HG03565 (cell line): ENCODE measurements at regions not wholly inside any gene's neighbourhood (a gene's known extent, or its start where the extent isn't known, plus 50 kb on each side); places are given as distances from the start of the nearest gene placed in this dataset.

Experiments used
- ATAC-seq: cut with Tn5 transposase; IDR thresholded peaks from one replicate; pipeline ENCODE4 v1.9.1; 2021; ENCODE audit warnings: mild to moderate bottlenecking, moderate library complexity; ENCODE audit not compliant: unreplicated experiment

DNA sequence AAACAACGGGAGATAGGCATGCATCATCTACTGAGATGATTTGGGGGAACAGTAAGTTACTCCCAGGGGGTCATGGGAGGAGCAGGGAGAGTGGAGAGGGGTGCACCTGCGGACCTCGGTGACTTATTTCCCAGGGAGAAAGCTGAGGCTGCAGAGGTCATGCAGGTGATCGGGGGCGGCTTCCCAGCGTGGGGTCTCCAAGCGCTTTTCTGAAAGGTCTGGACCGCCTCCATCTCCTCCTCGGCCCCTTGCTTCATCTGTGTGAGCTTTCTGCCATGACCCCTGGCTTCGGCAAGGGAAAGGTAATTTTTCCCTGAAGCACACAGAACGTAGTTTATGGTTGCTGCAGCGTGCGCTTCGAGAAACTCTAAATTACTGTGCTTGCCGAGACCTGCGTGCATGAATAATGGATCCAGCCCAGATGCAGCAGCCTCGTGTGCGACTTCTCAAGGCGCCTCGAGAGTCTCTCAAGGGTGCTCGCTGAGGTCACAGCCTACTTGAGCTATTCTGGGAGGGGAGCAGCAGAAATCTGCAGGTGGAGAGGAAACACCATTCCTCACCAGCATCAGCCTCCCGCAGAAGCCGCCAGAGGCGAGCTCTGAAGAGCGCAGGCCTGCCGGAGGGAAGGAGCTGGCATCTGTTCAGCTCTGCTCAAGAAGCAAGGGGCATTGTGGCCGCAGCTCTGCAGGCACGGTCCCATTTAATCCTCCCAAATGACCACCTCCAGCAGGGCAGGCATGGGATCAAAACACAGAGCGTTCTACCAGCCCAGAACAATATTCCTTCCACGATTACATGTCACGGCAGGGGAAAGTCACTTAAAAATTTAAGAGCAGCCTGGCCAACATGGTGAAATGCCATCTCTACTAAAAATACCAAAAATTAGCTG lies 308.4 kb upstream of the MYT1L start:
- no peak for ATAC-seq

DNA sequence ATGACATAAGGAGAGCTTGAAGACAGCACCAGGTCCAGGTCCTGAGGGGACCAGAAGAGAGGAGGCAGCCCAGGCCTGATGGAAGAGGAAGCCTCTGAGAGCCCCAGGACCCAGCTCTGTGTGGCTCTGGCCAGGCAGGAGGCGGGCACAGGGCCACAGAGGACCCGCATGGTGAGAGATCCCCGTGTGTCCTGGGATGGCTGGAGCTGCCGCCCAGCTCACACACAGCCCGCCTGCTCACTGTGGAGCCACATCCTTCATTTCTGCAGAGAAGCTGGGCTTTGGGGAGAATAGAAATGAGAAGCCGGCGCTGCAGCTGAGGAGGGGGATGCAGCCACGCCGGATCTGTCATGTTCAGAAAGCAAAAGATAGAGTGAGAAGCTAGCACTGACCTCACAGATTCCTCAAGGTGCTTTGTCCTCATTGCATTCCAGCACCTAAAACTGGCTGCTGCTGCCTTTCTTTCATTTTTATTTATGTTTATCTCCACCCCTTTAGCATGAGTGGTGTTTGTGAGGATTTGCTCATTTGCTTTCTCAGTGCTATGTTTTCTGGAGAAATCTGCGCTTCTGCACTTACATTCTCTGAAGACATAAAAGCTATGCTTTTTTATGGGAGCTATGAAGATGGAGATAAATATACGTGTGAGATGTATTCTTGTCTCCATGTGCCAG lies 307.6 kb upstream of the MYT1L start:
- ATAC-seq, result no peak

DNA sequence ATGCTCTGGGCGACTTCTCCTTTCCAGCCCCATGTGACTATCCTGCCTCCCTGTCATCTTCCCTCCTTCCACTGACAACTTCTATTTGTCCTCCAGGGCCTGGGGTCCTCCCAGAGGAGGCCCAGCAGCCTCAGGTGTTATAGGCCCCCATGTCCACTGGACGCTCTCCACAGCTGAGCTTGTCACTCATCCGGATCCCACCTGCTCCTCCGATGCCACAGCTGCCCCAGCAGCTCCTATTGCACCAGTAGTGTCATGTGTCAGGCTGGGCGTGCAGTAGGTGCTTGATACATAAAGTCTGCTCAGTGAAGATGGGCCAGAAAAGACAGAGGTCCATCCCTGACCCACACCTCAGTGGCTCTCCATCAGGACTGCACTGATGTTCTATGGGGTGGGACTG lies 305.7 kb upstream of the MYT1L start:
- no peak for ATAC-seq

DNA sequence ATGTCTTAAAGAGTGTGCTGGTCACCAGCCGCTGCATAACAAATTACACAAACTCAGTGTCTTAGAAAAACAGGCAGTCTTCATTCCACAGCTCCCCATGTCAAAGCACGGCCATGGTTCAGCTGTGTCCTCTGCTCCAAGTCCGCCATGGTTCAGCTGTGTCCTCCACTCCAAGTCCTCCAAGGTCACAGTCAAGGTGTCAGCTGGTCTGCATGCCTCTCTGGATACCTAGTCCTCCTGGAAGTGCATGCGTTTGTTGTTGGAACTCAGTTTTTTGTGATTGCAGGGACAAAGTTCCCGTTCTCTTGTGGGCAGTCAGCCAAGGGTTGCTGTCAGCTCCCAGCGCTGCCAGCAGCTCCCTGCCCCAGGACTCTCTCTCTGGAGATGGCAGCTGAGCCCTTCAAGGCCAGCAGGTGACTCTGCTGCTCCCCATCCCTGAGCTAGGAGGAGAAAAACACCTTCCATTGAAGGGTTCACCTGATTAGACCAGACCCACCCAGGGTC lies 304.0 kb upstream of the MYT1L start:
- ATAC-seq, result no peak

DNA sequence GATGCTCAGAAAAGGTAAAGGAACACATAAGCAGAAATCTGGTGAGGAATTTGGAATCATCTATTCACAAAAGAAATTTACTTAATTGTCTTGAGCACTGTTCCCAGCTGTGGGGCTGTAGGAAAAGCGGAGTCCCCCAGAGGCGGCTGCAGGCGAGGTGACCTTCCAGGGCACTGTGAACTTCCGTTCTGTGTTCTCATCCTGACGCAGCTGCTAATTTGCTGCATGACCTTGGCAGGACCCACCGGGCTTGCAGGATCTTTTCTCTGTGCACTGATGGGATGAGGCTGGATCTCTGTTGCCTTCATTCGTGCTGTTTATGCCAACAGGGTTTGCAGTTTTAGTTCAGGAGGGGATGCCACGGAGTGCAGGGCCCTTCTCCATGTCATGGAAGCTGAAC lies 301.9 kb upstream of the MYT1L start:
- ATAC-seq, result no peak

DNA sequence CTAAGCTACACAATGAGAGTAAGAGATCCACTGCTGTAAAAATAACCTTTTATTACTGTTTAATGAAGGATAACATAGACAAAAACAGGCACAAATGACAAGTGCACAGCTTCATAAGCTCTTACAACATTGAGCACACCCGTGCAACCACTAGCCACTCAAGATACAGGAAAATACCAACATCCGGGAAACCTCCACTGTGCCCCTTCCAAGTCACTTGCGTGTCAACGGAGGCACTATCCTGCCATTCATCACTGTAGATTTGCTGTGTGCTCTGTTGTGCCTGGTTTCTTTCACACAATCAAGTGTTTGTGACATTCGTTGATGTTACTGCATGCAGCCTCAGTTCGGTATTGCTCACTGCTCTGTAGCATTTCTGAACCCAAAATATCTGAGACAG lies 292.9 kb upstream of the MYT1L start:
- ATAC-seq, result no peak

DNA sequence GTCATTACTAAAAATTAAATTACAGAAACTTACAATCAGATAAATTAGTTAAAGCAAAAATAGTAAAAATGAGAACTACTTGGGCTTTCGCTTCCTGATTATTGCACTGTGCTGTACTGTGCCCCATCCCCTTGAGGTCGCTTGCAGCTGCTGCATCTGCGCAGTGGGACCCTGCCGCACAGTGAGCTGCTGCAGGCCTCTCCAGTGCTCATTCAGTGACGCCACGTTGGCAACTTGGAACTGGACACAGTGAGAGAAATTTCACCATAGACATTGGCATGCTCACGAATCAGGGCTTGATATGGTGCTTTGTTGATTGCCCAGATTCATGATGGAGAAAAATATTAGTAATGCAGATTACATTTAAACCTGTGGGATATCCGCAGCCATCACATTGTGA lies 290.8 kb upstream of the MYT1L start:
- ATAC-seq, result no peak

DNA sequence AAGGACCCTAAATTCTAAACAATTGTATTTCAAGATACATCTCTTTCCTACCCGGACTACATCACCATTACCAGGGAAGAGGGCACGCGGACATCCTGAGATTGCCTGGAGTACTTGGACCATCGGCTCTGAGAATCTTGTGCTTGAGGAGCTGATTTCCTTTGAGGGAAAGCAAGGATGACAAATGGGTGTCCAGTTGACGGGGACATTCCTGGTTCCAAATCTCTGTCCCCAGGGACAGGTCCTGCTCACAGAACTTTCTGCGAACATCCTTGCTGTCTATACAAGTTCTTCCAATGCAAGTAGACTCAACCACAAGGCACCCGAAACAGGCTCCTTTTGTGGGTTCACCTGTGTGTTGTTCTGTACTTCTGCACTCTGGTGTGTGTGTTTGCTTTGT lies 289.5 kb upstream of the MYT1L start:
- ATAC-seq, result no peak

DNA sequence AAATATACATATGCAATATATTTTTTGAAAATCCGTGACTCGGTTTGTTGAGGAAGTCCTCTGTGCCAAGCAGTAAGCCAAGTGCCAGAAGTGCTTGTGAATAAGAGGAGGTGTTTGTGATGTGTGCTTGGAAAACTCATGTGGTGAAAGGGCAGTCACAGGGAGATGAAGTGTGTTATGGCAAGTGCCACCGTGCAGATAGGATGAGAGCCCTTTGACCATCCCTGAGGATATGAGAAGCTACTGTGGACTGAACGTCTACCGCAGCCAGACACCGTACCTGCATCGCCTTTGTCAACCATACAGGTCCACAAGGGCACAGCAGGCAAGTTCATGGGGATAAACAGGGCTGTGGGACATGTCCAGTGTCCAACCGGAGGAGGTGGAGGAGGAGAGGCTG lies 288.9 kb upstream of the MYT1L start:
- no peak for ATAC-seq

DNA sequence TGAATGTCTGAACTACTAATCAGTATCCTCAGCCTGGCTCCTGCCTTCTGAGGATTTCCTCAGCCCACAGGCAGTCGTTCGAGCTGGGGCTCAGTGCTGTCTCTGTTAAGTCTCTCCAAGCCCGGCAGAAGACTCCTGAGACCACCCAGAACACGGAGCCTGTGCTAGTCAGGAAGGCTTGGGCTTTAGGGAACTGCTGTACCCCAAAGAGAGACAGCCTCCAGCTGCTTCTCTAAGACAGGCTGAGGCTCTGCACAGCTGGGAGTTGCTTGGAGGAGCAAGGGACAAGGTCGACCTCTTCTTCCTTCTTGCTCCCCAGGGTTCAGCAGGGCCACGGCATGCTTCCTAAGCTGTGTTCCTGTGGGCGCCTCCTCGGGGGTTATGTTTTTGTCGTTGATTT lies 283.4 kb upstream of the MYT1L start:
- no peak for ATAC-seq

DNA sequence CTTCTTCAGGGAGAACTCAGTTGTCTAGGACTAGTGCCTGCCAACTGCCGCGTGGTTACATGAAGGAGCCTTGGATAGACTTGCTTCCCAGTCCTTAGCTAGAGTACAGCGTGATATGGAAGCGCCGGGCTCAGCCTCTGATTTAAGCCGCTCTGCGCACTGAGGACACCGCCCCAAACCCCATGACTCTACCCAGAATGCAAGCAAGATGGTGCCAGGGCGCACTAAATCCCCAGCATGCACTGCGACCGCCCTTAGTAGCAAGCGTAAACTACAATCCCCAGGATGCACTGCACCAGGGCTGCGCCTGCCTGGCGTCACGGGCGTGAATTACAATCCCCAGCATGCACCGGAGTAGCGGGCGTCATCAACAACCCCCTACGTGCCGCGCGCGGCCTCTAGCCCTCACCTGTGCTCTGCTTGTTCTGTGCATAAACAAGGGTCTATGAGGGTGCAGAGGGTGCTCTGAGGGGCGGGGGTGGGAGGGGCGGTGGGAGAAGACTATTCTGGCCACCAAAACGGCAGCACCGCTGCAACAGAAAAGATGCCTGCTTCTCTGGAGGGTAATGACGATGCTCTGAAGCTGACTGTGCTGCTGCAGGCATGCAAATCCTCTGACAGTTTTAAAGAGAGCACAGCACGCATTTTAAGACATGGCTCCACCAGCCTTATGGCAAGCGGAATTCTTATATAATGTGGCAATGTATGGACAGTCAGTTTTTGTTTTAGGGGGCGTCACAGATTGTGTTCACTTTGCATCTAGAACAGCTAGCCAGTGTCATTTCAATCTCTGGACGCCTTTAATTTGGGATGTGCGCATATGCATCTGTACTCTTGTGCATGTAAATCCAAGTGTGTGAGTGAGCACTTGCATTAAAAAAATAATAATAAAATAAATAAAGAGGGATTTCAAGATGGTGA lies 282.5 kb upstream of the MYT1L start:
- peak; percentile 100 for ATAC-seq

DNA sequence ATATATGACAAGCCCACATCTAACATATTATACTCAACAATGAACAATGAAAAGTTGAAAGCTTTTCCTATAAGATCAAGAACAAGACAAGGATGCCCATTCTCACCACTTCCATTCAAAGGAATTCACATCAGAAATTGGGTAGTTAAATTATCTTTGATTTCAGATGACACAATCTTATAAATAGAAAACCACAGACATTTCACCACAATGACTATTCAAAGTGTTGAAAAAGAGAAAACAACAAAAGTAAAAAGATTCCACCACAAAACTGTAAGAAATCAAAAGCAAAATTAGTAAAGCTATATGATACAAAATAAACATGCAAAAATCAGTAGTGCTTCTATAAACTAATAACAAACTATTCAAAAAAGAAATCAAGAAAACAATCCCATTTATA lies 279.7 kb upstream of the MYT1L start:
- ATAC-seq, result no peak

DNA sequence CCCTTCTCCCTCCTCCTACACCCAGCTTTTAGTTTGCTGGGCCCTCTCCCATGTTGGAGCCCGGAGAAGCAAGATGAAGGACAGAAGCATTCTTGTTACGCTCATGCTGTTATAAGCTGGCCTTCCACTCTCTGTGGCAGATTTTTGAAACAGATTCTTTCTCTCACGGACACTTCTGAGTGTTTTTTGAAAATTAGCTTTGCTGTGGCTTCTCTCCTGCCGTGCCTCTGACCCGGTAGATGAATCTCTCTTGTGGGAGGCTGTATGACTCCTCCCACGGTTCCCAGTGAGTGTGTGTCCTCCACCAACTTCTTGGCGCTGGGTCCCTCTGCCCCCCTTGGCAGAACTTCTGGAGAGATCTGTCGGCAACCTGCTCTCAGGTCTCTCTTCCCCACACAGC lies 269.3 kb upstream of the MYT1L start:
- ATAC-seq, result no peak

DNA sequence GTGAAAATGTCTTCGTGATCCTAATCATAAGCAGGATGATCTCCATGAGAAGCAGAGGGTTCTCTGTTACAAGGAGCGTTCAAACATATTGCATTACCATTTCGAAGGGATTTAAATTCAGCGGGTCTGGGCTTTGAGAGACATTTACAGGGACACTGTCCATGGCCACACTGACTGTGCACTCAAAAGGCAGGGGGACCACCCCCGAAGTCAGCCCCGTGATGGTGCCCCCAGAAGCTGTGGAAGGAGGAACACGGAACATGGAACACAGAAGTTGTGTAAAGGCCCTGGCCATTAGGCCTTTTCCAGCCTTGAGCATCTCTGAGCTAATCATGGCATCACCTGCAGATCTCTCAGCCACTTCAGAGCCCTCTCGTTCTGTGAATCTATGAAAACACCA lies 268.4 kb upstream of the MYT1L start:
- ATAC-seq, result no peak

DNA sequence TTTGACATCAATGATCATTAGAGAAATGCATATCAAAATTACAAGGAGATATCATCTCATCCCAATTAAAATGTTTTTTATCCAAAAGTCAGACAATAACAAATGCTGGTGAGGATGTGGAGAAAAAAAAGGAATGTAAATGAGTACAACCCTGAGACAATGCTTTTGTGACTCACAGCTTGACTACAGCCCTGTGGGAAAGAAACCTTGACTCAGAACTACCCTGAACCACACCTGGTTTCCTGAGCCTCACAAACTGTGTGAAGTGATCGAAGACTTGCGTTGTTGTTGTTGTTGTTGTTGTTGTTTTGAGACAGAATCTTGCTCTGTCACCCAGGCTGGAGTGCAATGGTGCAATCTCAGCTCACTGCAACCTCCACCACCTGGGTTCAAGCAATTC lies 266.6 kb upstream of the MYT1L start:
- no peak for ATAC-seq

DNA sequence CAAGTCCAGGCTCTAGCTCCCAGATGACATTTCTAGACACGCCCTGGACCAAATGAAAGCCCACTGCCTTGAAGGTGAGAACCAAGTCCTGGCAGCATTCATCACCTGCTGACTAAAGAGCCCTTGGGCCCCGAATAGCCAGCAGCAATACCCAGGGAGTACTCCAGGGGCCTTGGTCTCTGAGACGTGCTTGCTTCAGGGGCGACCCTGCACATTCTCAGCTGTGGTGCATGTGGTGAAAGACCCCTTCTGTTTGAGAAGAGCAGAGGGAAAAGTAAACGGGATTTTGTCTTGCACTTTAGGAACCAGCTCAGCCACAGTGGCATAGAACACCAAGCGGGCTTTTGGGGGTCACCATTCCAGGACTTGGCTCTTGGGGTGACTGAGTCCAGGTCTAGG lies 260.5 kb upstream of the MYT1L start:
- no peak for ATAC-seq

DNA sequence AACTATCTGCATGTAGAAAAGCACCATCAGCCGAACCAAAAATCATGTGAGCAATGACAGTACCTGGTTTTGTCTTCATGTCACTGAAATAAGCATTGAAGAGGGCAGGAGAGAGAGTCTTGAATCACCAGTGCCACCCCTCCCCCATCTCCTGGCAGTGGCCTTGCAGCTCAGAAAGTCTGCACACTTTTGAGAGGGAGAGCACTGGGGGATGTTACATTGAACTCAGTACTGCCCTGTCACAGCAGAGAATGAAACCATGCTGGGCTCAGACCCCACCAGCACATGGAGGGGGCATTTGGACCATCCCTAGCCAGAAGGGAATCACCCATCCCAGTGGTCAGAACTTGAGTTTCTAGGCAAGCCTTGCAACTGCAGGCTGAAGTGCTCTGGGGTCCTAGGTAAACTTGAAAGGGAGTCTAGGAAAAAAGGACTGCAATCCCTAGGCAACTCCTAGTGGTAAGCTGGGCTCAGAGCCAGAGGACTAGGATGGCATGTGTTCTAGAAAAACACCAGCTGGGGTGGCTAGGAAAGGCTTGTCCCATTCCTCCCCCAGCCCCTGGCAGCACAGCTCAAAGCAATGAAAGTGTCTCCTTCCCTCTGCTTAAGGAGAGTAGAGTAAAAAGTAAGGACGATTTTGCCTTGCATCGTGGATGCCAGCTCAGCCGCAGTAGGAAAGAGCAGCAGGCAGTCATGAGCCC lies 259.9 kb upstream of the MYT1L start:
- no peak for ATAC-seq

DNA sequence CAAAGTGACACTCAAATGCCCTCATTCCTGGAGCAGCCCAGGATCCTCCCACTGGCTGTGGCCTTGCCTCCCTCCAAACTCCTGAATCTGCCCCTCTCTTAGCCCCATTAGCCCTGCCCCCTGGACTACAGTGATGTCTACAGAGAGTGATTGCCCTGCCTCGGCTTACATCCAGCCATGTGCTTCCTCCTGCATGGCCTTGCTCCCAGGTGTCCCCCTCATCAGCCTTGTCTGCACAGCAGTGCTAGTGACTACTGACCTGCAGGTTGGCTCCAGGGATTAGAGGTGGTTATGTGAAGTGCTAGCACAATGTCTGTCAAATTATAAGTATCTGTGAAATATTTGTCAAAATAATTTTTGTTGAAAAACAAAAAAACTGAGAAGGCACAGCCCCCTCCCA lies 259.1 kb upstream of the MYT1L start:
- no peak for ATAC-seq

DNA sequence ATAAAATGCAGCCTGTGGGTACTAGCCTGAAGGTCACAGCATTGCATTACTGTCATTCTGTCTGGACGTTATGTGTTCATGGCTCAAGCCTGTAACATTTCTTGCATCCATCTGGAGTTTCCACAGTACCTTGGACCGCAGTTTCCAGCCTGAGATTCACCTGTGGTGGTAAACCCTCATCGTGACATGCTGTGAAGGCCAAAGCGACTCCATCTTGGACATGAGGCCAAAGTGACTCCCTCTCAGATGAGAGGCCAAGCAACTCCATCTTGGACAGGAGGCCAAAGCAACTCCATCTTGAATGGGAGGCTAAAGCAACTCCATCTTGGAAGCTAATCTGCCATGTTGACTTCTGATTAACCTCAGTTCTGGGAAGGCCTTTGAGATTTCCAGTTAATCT lies 257.7 kb upstream of the MYT1L start:
- no peak for ATAC-seq

DNA sequence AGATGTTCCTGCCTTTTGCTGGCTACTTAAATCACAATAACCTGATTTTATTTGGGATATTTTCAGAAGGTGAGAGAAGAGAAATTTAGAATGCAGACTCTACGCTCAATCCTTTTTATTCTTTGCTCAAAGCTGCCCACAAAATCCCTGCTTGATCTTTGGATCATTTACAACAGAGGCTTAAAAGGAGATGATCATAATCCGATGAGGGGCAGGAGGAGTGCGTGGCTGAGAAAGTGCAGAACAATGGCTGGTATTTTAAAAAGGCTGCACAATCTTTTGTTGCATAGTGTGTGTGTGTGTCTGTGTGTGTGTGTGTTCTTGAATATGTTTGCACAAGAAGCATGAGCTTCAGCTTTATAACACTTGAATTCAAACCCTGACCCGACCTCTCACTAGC lies 256.3 kb upstream of the MYT1L start:
- no peak for ATAC-seq

DNA sequence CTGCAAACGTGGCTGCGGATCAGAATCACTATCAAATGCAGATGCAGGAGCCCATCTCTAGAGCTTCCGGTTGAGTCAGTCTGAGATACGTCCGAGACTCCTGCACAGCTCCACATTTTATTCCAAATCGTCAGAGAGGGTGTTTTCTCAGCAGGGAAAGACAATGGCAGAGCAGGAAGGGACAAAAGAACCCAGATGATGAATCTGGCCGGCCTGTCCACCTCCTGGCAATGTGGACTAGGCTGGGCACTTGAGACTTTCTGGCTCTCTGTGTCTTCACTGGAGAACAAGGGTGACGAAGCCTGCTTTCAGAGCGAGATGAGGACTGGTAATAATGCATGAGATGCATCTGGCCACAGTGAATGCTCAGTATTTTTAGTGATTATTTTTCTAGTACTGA lies 255.9 kb upstream of the MYT1L start:
- no peak for ATAC-seq
